Dedifferentiated amniotic fluid mesenchymal stem cell (primary cell): ENCODE measurements at regions not wholly inside any gene's neighbourhood (a gene's known extent, or its start where the extent isn't known, plus 50 kb on each side); places are given as distances from the start of the nearest gene placed in this dataset.
"Not testable (repeated sequence)": the region's sequence is repeated elsewhere in the genome, so short reads cannot be mapped to it uniquely, and the experiment has no call there.

Experiments used
- DNase-seq: peaks from one replicate; pipeline ENCODE4 v3.0.0-alpha.2; 2016; ENCODE audit errors: extremely low spot score

DNA sequence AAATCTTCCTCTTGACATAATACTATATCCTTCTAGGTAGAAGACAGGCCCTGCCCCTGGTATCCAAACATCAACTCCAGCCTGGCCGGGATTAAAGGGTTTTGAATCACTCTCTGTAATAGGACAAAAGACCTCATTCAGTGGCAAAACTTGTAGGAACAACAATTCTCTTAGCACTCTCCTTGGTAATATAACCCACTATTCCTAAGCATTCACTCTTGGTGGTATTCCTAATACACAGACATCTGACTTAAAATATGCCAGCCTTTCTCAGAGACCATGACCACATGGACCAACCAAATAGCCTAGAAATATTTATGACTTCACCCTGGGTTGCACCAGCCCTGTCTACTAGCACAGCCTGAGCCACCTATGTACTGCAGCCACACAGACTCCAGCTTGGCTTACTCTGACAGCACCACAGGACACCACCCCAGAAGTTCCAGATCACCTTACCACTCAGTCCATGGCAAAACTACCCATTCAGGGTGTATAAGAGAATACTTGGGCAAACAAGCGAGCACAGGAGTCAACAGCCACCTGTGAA, 244.9 kb upstream of the NEBL start:
- DNase-seq: no peak

- DNase-seq: no peak
Measured at GRCh38 chr10:21138769-21139340, 241.7 kb upstream of the NEBL start.

GRCh38 chr10:21135023-21135931, 238.2 kb upstream of the NEBL start:
- DNase-seq: no peak

DNA sequence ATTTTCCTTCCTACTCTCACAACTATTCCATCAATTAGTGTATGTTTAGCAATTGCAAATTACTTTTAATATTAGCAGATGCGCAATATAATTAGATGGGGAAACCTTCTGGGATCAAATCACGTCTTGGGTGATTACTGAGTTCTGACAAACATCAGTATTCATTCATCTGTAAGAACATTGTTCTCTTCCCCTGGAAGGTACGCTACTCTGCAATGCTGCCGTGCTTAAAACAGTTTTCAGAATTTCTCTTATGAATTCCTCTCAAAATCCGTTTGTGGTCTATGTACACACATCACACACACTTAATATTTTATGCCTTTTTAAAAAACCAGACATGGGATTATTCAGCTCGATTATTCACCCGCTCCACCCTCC, 237.5 kb upstream of the NEBL start:
- DNase-seq: no peak

GRCh38 chr10:21130683-21131442, 233.8 kb upstream of the NEBL start:
- DNase-seq: no peak

DNA sequence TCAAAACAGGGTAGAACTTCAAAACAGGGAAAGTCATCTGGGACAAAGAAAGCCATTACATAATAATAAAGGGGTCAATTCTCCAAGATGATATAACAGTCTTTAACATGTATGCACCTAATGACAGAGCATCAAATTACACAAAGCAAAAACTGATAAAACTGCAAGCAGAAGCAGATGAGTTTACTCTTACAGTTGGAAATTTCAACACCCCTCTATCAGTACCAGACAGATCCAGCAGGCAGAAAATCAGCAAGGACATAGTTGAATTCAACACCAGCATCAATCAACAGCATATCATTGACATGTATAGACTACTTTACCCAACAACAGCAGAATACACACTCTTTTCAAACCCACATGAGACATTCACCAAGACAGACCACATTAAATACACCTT, 233.0 kb upstream of the NEBL start:
- no peak for DNase-seq

- DNase-seq: no peak
Measured at GRCh38 chr10:21125471-21126228, 228.5 kb upstream of the NEBL start.

- DNase-seq: no peak
Measured at GRCh38 chr10:21122907-21123306, 225.8 kb upstream of the NEBL start.

- DNase-seq: not testable (repeated sequence)
Measured at GRCh38 chr10:21121822-21122221, 224.7 kb upstream of the NEBL start.

GRCh38 chr10:21114683-21115082, 217.6 kb upstream of the NEBL start:
- DNase-seq: no peak

DNA sequence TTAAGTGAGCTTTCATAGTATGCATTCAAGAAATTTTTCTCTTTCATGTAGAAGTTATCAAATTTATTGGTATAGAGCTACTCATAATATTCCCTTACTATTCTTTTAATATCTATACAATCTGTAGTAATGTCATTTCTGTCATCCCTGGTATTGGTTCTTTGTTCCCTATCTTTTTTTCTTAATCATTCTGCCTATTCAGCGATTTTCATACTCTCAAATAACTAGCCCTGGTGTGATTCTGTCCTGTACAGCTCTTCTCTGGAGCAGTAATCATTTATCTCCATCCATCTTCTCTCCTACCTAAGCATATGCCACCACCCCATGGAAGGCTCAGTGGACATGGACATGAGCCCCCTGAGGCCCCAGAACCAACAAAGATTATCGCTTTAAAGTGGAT, 213.2 kb upstream of the NEBL start:
- no peak for DNase-seq

DNA sequence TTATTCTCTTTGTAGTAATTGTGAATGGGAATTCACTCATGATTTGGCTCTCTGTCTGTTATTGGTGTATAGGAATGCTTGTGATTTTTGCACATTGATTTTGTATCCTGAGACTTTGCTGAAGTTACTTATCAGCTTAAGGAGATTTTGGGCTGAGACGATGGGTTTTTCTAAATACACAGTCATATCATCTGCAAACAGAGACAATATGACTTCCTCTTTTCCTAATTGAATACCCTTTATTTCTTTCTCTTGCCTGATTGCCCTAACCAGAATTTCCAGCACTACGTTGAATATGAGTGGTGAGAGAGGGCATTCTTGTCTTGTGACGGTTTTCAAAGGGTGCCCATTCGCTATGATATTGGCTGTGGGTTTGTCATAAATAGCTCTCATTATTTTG, 209.8 kb upstream of the NEBL start:
- DNase-seq: not testable (repeated sequence)

DNA sequence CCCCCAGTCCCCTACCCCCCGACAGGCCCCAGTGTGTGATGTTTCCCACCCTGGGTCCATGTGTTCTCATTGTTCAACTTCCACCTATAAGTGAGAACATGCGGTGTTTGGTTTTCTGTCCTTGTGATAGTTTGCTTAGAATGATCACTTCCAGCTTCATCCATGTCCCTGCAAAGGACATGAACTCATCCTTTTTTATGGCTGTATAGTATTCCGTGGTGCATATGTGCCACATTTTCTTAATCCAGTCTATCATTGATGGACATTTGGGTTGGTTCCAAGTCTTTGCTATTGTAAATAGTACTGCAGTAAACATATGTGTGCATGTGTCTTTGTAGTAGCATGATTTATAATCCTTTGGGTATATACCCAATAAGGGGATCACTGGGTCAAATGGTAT, 208.2 kb upstream of the NEBL start:
- not testable (repeated sequence) for DNase-seq

DNA sequence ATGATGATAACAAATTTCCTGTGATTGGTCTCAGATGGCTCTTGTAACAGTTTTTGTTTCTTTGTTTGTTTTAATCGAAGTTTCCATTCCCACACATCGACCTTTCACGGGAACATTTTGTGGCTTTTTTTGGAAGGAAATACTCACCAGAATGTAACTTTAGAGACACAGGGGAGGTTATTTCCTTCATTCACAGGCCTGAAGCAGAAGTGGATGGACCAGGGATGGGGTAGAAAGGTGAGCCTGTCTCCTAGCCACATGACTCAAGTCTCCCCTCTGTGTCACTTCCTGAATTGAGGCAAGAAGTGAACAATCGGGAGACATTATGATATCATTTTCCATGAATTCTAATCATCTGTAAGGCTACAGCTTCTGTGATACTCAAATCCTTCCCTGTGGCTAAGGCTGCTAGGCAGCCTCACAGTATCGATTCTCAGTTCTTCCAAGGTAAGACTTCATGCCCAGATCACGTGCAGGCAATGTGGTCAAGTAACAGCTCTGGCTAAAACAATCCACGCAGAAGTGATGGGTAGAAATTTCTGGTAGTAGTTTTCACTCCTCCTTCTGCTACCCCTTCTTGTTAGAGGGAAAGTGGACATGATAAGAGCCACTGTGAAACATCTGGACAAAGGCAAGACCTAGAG, 203.9 kb upstream of the NEBL start:
- no peak for DNase-seq

- DNase-seq: no peak
Measured at GRCh38 chr10:21100190-21100589, 203.1 kb upstream of the NEBL start.

- DNase-seq: no peak
Measured at GRCh38 chr10:21099291-21100062, 202.4 kb upstream of the NEBL start.

GRCh38 chr10:21097926-21098355, 200.8 kb upstream of the NEBL start:
- DNase-seq: no peak

DNA sequence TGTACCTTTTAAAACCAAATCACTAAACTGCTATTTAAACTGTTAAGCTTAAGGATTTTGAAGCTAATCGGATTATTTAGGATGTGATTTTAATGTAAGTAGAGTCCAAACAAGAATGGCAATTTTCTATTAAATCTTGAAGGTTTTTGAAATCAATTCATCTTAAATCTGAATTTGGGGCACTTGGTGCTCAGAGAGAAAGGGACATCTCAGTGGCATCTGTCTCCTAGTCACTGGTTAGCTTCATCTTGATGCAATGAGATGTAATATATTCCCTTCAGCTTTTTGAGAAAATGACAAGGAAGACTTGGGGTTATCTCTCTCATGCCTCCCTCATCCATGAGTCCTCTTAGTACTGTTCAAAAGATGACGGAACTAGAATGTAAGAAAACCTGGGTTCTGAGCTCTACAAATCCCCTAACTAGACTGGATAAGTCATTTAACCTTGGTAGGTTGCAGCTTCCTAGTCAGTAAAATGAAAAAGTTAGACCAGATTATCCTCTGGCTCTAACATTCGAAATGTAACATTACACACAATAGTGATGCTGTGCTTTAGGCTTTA, 198.5 kb upstream of the NEBL start:
- no peak for DNase-seq

GRCh38 chr10:21095073-21095472, 198.0 kb upstream of the NEBL start:
- DNase-seq: no peak
